ENCODE measurements at regions not wholly inside any gene's neighbourhood (a gene's known extent, or its start where the extent isn't known, plus 50 kb on each side); places are given as distances from the start of the nearest gene placed in this dataset.

DNA sequence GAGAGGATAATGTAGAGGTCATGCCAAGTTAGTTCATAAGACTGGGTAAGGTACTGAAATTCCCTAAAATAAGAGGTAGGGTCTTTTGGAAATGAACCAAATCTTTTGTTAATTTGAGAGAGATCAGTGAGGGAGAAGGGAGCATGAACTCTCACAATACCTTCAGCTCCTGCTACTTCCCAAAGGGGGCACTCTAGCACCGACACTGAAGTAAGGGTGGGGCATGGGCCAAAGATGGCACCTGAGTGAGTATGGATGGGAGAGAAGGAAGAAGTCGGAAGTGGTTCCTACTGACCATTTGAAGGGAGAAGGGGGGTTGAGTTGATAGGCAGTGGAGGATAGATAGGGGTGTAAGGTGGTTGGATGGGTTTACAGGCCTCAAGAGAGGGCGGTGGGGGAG is 86.6 kb downstream of the ZNF737 start:
- TF ChIP-seq EP300 (IDR thresholded peaks at IDR 0.05; ENCODE audit: low read depth) (no peak), POLR2AphosphoS5 (IDR thresholded peaks at IDR 0.05) (no peak)
- TF ChIP-seq, protein P1, sequence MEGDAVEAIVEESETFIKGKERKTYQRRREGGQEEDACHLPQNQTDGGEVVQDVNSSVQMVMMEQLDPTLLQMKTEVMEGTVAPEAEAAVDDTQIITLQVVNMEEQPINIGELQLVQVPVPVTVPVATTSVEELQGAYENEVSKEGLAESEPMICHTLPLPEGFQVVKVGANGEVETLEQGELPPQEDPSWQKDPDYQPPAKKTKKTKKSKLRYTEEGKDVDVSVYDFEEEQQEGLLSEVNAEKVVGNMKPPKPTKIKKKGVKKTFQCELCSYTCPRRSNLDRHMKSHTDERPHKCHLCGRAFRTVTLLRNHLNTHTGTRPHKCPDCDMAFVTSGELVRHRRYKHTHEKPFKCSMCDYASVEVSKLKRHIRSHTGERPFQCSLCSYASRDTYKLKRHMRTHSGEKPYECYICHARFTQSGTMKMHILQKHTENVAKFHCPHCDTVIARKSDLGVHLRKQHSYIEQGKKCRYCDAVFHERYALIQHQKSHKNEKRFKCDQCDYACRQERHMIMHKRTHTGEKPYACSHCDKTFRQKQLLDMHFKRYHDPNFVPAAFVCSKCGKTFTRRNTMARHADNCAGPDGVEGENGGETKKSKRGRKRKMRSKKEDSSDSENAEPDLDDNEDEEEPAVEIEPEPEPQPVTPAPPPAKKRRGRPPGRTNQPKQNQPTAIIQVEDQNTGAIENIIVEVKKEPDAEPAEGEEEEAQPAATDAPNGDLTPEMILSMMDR (IDR thresholded peaks at IDR 0.05) = no peak

All from transverse colon (tissue), 4 donors.